Kasumi-1 (cell line): ENCODE measurements at regions not wholly inside any gene's neighbourhood (a gene's known extent, or its start where the extent isn't known, plus 50 kb on each side); places are given as distances from the start of the nearest gene placed in this dataset.

Source experiments
- DNase-seq, 2 experiments: peaks; one replicate each; lab custom pipeline; 2025; lab: John Stamatoyannopoulos, UW

DNA sequence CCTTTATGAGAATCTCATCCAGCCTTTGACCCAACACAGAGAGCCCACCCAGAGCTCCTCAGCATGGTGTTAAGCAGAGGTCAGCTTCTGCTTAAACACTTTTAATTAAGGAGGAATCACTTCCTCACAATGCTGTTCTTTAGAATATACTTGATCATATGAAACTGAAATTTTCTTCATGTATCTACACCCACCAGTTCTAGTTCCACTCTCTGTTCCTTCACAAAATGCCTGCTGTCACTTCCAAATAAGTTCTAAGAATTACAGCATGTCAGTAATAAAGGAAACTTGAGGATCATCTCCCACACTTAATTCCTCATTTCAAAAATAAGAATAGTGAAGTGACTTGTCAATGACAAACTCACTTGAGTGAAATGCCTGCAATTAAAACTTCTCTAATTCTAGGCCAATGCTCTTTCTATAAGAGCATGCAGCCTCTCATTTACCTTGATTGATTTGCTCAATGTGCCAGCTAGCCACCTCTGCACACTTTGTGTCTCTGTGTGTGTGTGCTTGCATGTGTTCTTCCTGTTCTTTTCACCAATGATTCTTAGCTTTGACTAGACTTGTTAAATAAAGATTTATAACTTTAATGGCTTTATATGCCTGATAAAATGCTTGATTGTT, 356.3 kb downstream of the PLPP3 start:
- DNase-seq = no peak

DNA sequence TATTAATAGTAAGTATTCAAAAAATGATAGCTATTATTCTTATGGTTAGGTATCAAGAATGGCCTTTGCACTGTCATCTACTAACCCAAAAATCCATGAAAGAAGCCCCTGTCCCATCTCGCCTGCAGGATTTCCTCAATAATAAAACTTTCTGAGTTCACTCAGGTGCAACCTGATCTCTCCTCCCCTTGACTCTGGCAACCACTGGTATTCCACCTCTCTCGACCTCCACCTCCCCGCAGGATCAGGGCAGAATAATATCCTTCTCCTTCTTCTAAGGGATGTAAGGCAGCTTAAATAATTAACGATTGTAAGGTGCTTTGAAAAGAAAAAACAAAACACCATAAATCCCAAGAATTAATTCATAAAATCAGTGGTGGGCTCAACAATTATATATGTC, 359.3 kb downstream of the PLPP3 start:
- DNase-seq = no peak

DNA sequence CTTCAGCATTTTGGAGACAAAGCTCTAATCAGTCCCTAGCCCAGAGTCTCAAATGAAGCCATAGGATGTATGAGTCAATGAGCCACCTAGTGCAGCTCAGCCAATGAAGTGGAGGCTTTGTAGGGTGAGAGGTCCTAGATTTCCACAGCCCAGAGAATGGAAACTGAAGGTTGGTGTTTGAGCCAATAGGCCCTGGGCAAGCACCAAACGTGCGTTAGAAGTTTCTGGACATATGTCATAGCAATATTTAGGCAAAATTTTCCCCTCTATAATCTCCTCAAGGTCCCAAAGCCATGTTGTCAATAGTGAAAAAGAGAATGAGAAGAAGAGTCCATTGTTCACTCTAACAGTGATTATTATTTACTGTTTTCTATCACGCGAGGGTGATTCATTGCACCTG, 361.3 kb downstream of the PLPP3 start:
- DNase-seq = no peak

DNA sequence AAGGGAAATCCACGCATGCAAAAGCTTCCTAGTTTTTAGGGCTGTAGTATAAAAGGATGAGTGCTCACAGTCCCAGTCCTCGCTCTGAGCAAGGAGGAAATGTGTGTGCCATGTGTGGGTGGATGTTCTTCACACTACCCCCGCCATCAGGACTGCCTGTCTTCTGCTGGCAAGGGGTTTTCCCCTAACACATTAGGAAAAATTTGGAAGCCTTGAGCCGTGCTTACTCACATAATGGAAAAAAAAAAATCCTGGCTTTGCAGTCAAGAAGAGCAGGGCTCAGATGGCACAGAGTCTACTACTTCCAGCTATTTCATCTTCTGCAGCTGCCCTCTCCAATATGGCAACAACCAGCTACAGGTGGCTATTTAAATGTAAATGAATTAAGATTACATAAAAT, 363.1 kb downstream of the PLPP3 start:
- no peak for DNase-seq

DNA sequence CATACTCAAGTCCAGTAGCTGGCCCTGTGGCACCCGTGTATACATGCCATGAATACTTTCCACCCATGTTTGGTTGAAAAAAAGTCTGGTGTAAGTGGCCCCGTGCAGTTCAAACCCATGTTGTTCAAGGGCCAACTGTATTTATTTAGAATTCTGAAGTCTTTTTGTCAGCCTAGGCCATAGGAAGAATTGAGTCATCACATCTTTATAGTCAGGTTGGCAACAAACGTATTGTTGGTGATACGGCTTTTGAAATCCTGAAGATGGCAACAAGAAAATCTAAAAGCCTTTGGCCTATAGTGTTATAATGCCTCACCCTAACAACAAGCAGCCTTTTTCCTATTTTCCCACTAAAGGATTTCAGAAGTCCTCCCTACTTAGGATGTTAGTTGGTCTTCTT, 363.6 kb downstream of the PLPP3 start:
- no peak for DNase-seq

DNA sequence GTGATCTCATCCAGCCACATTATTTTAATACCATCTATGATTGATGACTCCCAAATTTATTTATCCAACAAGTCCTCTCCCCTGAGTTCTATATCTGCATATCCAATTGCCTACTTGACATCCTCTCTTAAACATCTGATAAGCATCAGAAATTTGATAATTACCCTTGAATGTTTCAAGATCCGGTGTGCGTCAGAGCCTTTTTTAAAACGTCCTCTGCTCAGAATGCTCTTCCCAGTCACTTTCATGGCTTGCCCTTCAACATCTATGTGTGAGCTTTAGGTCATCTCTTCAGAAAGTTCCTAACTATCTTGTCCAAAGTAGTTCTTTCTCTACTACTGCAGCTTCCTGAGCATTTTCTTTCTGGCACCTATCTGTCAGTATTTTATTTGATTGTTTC, 364.3 kb downstream of the PLPP3 start:
- DNase-seq = no peak

DNA sequence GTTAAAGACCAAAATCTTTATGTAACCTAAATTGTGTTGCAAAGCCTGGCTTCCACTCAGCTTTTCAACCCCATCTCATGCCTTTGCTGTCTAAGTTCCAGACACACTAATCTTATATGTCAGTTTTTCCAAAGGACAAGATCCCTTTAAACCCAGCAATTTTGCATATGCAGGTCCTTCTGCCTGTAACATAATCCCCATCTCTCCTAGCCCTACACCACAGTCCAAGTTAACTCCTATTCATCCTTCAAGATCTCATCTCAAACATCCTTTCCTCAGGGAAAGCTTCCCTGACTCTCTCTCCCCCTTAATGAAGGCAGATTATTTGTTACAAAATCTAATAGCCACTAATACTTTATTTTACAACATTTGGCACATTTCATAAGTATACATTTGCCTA, 366.3 kb downstream of the PLPP3 start:
- no peak for DNase-seq

DNA sequence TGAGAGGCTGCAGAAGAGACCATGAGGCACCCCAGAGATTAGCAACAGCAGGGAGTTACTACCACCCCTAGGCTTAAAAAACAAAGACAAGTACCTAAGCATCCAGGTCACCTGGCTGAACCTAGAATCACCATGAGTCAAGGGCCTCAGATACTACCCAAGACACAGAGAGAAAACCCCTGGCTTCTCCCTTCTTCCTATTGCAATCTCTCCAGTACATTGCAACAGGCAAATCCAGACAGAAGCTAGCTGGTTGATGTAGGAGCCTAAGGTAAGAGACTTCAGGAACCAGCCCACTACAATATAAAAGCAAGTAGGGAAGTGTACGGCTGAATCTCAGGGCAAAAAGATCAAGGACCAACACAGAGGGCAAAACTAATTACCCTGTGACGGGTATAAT, 367.2 kb downstream of the PLPP3 start:
- no peak for DNase-seq

DNA sequence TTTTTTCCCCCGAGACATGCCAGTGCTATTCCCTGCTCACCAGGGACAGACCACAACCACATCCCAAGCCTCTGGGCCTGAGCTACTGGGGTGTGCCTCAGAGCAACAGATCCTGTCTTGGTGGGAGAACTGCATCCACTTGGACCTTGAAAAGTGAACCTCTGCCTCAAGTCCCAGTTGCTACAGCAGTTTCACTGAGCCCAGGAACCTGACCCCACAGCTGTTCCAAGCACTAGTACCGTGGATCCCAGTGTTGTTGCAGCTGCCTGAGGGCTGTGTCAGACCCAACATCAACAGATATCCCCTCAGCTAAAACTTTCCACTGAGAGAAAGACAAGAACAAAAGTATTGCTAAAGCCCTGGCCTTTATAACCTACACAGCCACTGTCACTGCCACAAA, 373.0 kb downstream of the PLPP3 start:
- no peak for DNase-seq

DNA sequence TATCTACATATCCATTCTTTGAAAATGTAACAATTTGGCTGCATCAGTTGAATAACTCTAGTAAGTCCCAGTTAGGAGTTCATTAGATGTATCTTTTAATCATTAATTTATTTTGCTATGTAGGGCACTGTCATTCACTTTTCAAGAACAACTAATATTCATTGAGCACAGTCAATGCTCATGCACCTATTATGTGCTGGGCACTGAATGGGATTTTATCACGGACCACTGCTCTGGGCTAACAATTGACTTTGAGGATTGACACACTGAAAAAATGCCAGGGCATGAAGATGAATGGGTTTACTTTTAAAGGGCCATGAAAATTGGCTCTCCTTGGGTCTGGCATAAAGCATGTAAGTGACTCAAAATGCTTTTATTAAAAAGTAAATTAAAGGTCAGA, 375.2 kb downstream of the PLPP3 start:
- DNase-seq = no peak

DNA sequence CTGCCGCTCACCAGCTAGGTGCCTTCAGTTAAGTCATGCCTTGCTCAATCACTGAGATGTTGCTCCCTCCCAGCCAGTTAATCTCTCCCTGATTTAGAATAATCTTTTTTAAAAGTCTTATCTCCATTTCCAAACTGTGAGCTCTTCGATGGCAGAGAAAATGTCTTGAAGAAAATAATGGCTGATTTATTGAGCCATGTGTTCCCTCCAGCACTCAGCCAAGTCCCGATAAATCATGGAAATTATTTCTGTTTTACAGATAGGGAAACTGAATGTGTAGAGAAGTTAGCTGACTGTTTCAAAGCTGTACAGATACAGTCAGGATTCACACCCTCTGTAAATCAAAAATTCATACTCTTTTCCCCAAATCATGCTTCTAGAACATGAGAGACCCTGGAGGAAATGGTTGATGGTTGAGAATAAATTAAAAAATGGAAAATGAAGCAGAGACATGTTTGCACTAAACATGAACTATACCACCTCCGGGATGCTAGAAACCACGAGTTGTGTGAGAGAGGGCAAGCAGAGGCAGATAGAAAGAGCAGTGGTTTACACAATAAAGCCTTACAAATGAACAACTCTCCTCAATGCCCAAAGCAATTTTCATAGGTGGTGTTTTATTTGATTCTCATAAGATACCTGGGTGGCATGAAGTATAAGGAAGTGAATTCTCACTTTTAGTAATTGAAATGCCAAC, 376.4 kb downstream of the PLPP3 start:
- no peak for DNase-seq

DNA sequence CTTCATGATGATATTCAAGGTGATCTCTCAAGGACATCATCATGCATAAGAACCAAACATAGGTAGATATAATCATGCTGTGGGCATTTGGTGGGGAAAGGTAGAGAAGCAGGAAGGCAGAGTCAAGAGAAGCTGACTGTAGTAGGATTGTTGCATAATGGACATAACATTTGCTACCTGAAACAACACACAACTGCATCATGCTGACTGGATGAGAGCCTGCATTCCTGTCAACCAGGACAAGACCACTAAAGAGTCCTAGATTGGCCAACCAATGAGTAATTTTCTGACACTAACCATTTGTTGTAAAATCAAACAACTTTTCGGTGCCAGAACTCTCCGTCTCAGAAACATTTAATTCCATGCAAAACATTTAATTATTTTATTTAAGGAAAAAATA, 377.2 kb downstream of the PLPP3 start:
- DNase-seq = no peak

DNA sequence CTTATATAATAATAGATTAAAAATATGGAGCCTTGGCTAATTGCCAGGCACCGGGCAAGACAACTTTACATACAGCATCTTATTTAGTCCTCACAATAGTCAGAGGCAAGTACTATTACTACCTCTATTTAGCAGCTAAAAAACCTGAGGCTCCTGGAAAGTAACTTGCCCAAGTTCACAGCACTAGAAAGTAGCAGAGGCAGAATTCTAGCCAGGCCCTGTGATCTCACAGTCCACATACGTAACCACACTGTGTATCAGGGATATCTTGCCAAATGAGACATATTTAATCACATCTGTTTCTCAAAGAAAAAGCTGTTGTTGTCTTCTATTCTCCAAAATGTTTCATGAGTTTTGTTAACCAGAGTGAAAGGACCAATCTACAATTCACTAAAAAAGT, 378.5 kb downstream of the PLPP3 start:
- no peak for DNase-seq

DNA sequence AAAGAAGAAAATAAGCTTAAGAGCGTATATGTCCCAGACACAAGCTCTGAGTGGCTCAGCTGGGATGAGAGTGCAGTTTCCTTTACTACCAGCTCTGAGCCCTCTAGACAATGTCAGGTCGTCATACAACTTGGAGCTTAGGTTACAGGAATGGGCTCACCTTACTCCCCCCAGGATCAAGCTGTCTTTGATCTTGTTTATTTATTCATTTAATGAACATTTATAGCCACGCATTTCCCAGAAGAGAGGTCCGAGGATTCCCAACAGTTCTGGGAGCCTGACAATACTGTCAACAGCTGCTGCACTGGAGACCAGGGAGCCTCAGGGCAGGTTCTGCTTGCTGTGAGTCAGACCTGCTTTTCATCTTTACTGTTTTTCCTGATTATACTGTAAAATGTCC, 378.9 kb downstream of the PLPP3 start:
- no peak for DNase-seq

DNA sequence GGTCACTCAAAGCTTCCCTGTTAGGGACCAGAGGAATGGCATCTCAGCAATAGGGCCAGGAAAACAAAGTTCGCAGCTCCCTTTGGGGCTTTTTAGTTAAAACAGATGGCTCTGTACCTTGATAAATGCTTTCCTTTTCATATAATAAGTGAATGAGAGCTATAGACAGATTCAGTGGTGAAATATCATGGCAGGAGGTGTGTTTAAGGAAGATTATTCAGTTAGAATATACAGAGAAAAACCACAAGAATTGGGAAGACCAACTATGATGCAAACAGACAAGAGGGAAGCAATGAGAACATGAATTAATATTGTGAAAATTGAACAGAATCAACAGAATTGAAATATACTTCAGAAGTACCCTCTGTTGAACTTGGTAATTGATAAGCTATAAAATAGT, 379.4 kb downstream of the PLPP3 start:
- no peak for DNase-seq

DNA sequence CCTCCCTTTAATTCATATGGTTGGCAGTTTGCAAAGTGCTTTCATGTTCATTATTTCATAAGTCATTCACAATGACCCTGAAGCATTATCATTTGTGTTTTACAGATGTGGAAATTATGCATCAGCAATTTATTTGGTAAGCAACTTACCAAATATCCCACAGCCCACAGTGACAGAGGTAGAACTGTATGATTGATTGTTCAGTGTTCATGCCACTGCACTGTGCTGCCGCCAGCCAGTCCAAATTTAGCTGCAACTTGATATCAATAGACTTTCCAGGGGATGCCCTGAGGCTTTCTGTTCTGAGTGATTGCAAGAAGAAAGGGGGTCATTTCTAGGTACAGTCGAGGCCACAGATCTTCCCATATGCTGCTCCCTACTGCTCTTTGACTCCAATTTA, 380.3 kb downstream of the PLPP3 start:
- DNase-seq = no peak

DNA sequence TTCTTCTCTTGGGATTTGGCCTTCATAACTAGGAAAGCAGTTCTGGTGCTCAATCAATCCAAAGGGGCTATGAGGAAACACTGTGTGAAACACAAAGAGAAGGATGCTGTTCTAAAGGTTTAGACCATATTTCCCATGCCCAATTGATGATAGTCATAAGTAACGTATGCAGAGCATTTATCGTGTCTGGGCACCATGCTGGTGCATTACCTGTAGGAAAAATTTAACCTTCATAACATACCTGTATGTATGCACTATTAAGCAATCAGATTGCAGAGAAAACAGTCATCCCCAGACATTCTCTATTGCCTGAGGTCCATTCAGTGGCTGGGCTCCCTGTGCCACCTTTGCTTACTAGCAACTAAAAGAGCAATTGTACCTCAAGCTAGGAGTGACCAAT, 381.4 kb downstream of the PLPP3 start:
- no peak for DNase-seq

DNA sequence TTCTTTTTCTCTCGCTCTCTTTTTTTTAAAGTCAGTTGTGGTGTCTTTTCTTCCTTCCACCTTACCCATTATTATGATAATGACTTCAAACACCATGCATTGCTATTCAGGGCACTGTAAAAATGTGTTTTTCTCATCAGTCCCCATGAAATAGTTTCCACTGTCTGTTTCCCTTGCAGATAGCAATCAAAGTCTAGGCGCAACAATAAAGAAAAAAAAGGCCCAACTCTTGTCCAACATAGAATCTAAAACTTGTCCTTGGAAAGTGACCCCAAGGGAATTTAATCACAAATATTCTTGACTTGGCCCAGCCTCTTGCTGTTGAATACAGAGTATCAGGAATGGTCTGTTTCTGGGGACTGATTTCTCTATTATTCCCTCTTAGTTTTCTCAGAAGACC, 382.5 kb downstream of the PLPP3 start:
- DNase-seq = no peak

DNA sequence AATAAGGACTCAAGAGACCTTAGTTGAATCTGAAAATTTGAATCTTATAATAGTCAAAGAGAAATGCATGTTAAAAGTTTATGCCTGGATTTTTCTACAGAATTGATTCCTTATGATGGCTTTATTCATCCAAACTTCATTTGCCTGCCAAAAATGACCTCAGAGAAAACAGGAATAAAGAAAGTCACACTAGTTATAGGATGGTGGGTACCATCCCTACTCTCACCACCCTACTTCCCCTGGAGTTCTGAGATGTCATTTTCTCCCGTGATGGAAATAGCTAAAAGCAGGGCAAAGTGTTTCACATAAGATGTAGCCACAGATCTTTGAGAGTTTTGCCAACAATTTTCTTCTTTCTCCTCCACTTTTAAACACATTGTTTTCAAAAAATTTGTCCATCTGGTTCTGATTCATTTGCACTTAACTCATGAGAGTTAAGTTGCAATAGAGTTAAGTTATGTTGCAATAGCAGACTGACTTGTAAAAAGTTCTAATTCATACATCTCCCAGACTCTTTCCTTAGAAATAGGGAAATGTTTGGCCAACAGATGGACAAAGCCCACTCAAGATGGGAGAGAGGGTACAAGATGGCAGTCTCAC, 384.6 kb downstream of the PLPP3 start:
- no peak for DNase-seq

DNA sequence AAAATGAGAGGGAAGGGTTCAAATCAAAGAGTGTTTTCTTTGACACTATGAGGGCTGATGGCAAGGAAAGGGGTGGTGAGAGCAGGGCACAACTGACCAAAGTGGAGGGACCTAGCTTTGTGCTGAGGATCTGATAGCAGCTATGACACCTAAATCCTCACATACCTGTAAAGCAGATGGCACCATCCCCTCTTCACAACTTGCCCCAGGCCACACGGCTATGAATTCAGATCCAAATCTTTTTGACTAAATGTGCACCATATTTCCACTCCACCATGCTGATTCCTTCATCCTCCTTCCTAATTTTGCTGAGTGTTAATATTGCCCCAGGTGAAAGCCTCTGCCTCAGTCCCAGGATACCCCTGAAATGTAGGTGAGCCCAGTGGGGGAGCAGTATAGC, 385.7 kb downstream of the PLPP3 start:
- DNase-seq = no peak

DNA sequence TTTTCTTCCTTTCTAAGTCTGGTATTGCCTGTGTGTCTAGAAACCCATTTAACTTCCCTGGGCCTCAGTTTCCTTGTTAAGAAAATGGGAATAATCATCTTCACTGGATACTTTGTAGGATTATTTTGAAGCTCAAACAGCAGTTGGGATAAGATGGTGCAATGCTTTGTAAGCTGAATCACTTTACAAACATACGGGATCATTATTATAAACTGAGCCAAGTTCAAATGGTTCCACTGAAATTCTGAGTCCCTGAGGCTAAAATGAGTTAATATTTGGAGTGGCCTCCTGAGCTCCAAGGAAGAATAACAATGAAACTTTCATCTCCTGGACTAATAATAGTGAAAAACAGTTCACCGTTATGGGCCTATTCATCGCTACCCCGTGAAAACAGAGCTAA, 388.0 kb downstream of the PLPP3 start:
- DNase-seq = no peak

DNA sequence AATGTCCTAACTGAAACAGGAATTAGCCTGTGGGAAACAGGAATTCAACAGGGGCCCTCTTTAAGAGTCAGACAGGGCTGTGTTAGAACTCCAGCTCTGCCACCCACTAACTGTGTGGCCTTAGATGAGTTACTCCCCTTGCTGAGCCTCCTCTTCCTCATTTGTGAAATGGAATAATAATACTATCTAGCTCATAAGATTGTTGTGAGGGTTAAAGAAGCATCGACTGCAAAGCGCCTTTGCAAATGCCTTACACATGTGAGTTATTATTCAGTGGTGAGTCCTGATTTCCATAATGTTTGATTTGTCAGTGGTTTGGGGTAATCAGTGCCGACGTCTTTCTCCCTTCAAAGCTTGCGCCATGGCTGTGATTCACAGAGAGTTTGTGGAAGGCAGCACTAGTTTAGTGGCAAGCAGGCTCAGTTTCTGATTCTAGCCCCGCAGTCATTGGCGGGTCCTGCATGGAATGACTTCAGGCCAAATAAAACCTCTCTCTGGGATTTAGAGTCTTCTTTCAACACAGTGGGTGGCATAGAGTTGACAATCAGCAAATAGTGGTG, 388.5 kb downstream of the PLPP3 start:
- DNase-seq = no peak

DNA sequence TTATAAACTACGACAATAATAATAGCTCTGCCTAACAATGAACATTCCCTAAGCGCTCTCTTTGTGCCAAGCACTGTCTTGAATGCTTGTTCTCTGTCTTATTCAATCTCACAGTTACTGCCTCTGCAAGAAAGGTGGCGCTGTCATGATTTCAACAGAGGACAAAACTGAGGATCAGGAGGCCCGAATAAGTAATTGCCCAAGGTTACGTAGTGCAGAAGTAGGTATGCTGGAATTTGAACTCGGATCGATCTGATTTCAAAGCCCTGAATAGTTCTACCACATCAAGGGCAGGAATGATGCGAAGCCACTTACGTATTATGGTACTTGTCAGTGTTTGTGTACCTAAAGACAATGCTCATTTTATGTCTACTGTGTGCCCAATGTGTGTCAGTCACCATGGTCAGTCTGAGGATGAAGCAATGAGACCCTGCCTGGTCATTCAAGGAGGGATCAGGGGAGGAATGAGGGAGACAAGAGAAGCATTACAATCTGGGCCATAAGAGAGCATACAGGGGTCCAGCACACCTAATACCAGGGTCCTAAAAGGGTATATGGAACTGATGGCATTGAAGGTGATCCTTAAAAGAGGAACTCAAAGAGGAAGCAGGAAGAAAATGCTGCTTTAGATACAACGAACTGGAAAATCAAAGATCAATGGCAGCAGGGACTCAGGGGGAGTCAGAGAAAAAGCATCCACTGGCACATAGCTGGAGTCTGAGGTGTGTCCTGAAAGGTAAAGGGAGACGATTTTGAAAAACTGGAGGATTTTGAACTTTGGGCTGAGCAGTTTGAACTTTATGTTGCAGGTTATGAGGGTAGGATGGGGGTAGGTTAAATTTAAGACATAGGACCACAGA, 389.2 kb downstream of the PLPP3 start:
- no peak for DNase-seq
